ENCODE measurements at regions not wholly inside any gene's neighbourhood (a gene's known extent, or its start where the extent isn't known, plus 50 kb on each side); places are given as distances from the start of the nearest gene placed in this dataset.

GRCh38 chr4:186855111-186855510 is 131.5 kb upstream of the FAT1 start:
- DNase-seq (ENCODE audit: low read depth): no peak
- H3K36me3 ChIP-seq (ENCODE audit: control insufficient read depth, insufficient read depth, low read length): no peaks in the 10 kb centered on the region
- H3K4me3 ChIP-seq (ENCODE audit: low read depth, low read length): no peak overlapping the region
- ChIA-PET CTCF (interaction anchor here (1.0 to 1.2 kb wide), 2 partner anchors 9 to 27 kb away, joined by 3 read pairs; no protein-coding TSS in a partner anchor), POLR2A (interaction anchor here (0.6 kb wide), 1 partner anchor 29 kb away, joined by 3 read pairs; no protein-coding TSS in a partner anchor)
- TF ChIP-seq CTCF (IDR thresholded peaks at IDR 0.05; ENCODE audit: insufficient read depth, low read depth, low read length): no peak
- H3K27me3 ChIP-seq (ENCODE audit: control insufficient read depth, insufficient read depth, low read length): no peaks in the 10 kb centered on the region

- Histone ChIP-seq H3K4me3 (ENCODE audit: low read depth, low read length) (no peak overlapping the region), H3K27me3 (ENCODE audit: control insufficient read depth, insufficient read depth, low read length) (no peaks in the 10 kb centered on the region), H3K36me3 (ENCODE audit: control insufficient read depth, insufficient read depth, low read length) (no peaks in the 10 kb centered on the region)
- ChIA-PET CTCF (no interaction called here), POLR2A (interaction anchor here (0.6 kb wide), 1 partner anchor 64 kb away, joined by 3 read pairs; no protein-coding TSS in a partner anchor)
- DNase-seq (ENCODE audit: low read depth): no peak
- TF ChIP-seq CTCF (IDR thresholded peaks at IDR 0.05; ENCODE audit: insufficient read depth, low read depth, low read length): no peak
Measured at GRCh38 chr4:186857793-186858192, 134.1 kb upstream of the FAT1 start.

- Histone ChIP-seq H3K27me3 (ENCODE audit: control insufficient read depth, insufficient read depth, low read length) (no peaks in the 10 kb centered on the region), H3K4me3 (ENCODE audit: low read depth, low read length) (no peak overlapping the region), H3K36me3 (ENCODE audit: control insufficient read depth, insufficient read depth, low read length) (no peaks in the 10 kb centered on the region)
- DNase-seq (ENCODE audit: low read depth): no peak
- CTCF ChIA-PET: no interaction called here
- POLR2A ChIA-PET: no interaction called here
- TF ChIP-seq CTCF (IDR thresholded peaks at IDR 0.05; ENCODE audit: insufficient read depth, low read depth, low read length): no peak
Measured at GRCh38 chr4:186858355-186858754, 134.7 kb upstream of the FAT1 start.

- H3K36me3 ChIP-seq (ENCODE audit: control insufficient read depth, insufficient read depth, low read length): no peaks in the 10 kb centered on the region
- TF ChIP-seq CTCF (IDR thresholded peaks at IDR 0.05; ENCODE audit: insufficient read depth, low read depth, low read length): no peak
- H3K27me3 ChIP-seq (ENCODE audit: control insufficient read depth, insufficient read depth, low read length): no peaks in the 10 kb centered on the region
- no peak for DNase-seq (ENCODE audit: low read depth)
- ChIA-PET CTCF (no interaction called here), POLR2A (no interaction called here)
- H3K4me3 ChIP-seq (ENCODE audit: low read depth, low read length): no peak overlapping the region
Measured at GRCh38 chr4:186859420-186859819, 135.8 kb upstream of the FAT1 start.

- Histone ChIP-seq H3K27me3 (ENCODE audit: control insufficient read depth, insufficient read depth, low read length) (no peaks in the 10 kb centered on the region), H3K4me3 (ENCODE audit: low read depth, low read length) (no peak overlapping the region), H3K36me3 (ENCODE audit: control insufficient read depth, insufficient read depth, low read length) (no peaks in the 10 kb centered on the region)
- ChIA-PET CTCF (interaction anchor here (1.6 to 2.4 kb wide), 2 partner anchors 15 to 133 kb away, joined by 3 to 7 read pairs; no protein-coding TSS in a partner anchor), POLR2A (no interaction called here)
- no peak for DNase-seq (ENCODE audit: low read depth)
- TF ChIP-seq CTCF (IDR thresholded peaks at IDR 0.05; ENCODE audit: insufficient read depth, low read depth, low read length): no peak
Measured at GRCh38 chr4:186861317-186861716, 137.7 kb upstream of the FAT1 start.

Measured in BJ (cell line).